ENCODE measurements at regions not wholly inside any gene's neighbourhood (a gene's known extent, or its start where the extent isn't known, plus 50 kb on each side); places are given as distances from the start of the nearest gene placed in this dataset.

Small RNA genes lying in the stretch of these regions (small RNA-seq; reads per million reads assigned to genes)
- 0 to 0.04 reads per million in 2 experiments for gene RN7SL383P

Data from SK-N-DZ (cell line).